Cardiac muscle cell (in vitro differentiated cells and primary cell): ENCODE measurements at regions not wholly inside any gene's neighbourhood (a gene's known extent, or its start where the extent isn't known, plus 50 kb on each side); places are given as distances from the start of the nearest gene placed in this dataset.

Experiments used
- DNase-seq, 2 donors: peaks; one replicate each; pipeline versions ENCODE4 v3.0.0 to v3.0.0-alpha.2; 2010 to 2017; ENCODE audit warnings: low read depth in 1 of 2, low spot score in 1 of 2
- H3K27ac ChIP-seq: fragments of 200-600 bp; sonication (generic); 2 replicates; pipeline ENCODE4 v1.5.1; 2016
- H3K27me3 ChIP-seq: fragments of 200-600 bp; sonication (generic); 2 replicates; pipeline ENCODE4 v1.6.0; 2016; ENCODE audit warnings: control low read depth
- H3K36me3 ChIP-seq: fragments of 200-600 bp; sonication (generic); 2 replicates; pipeline ENCODE4 v1.5.1; 2016; ENCODE audit warnings: control low read depth
- H3K4me1 ChIP-seq: fragments of 200-600 bp; sonication (generic); 2 replicates; pipeline ENCODE4 v1.8.1; 2017; ENCODE audit warnings: low read depth, mild to moderate bottlenecking, mixed run types
- H3K4me3 ChIP-seq: fragments of 200-600 bp; sonication (generic); 2 replicates; pipeline ENCODE4 v1.5.1; 2016; ENCODE audit warnings: mild to moderate bottlenecking
- H3K9me3 ChIP-seq: fragments of 200-600 bp; sonication (generic); 2 replicates; pipeline ENCODE4 v1.5.1; 2017; ENCODE audit warnings: low read depth, mild to moderate bottlenecking, control low read depth
- TF ChIP-seq, protein P1 (sequence below): IDR thresholded peaks from 2 replicates; pipeline ENCODE4 v1.5.1; 2012; ENCODE audit warnings: low read depth, mild to moderate bottlenecking, low read length

DNA sequence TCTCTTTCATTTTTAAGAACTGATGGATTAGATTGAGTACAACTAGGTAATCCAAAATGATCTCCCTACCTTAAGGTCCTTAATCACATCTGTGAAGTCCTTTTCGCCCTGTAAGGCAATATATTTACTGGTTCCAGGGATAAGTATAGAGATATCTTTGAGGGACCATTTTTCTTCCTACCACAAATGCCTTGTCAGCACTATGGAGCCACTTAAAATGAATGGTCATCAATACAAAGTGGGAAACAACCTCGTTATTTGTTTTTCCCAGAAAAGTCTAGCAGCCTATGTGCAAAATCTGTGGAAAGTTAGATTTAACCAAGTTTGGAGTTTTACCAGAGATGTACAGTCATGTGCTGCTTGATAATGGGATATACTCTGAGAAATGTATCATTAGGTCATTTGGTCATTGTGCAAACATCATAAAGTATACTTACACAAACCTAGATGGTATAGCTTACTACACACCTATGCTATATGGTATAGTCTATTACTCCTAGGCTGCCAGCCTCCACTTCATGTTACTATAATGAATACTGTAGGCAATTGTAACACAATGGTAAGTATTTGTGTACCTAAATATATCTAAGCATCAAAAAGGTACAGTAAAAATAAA is 366.2 kb upstream of the TMEM229A start:
- no peak overlapping the region for H3K27ac ChIP-seq
- H3K36me3 ChIP-seq = no peaks in the 10 kb centered on the region
- no peak for DNase-seq
- no peaks in the 10 kb centered on the region for H3K4me1 ChIP-seq
- TF ChIP-seq, protein P1, sequence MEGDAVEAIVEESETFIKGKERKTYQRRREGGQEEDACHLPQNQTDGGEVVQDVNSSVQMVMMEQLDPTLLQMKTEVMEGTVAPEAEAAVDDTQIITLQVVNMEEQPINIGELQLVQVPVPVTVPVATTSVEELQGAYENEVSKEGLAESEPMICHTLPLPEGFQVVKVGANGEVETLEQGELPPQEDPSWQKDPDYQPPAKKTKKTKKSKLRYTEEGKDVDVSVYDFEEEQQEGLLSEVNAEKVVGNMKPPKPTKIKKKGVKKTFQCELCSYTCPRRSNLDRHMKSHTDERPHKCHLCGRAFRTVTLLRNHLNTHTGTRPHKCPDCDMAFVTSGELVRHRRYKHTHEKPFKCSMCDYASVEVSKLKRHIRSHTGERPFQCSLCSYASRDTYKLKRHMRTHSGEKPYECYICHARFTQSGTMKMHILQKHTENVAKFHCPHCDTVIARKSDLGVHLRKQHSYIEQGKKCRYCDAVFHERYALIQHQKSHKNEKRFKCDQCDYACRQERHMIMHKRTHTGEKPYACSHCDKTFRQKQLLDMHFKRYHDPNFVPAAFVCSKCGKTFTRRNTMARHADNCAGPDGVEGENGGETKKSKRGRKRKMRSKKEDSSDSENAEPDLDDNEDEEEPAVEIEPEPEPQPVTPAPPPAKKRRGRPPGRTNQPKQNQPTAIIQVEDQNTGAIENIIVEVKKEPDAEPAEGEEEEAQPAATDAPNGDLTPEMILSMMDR = no peak
- H3K4me3 ChIP-seq = no peak overlapping the region
- no peaks in the 10 kb centered on the region for H3K9me3 ChIP-seq
- H3K27me3 ChIP-seq = no peaks in the 10 kb centered on the region

DNA sequence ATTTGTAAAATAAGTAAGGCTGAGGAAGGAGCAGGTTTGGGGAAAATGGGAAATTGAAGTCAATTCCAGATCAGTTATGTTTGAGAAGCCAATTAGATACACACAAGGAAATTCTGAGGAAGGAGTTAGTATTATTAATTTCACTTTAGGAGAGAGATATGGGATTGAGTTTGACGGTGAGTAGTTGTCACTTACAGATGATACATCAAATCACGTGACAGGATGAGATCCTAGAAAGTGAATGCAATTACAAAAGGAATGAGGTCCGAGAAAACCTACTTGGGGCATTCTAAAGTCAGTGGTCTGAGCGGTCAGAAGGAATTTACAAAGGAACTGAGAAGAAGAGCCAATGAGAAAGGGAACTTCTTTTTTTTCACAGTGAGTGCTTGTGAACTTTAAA is 364.3 kb upstream of the TMEM229A start:
- no peaks in the 10 kb centered on the region for H3K9me3 ChIP-seq
- H3K27me3 ChIP-seq = no peaks in the 10 kb centered on the region
- H3K27ac ChIP-seq = no peak overlapping the region
- TF ChIP-seq, protein P1 = no peak
- H3K36me3 ChIP-seq = no peaks in the 10 kb centered on the region
- H3K4me3 ChIP-seq = no peak overlapping the region
- no peak for DNase-seq
- H3K4me1 ChIP-seq = no peaks in the 10 kb centered on the region

DNA sequence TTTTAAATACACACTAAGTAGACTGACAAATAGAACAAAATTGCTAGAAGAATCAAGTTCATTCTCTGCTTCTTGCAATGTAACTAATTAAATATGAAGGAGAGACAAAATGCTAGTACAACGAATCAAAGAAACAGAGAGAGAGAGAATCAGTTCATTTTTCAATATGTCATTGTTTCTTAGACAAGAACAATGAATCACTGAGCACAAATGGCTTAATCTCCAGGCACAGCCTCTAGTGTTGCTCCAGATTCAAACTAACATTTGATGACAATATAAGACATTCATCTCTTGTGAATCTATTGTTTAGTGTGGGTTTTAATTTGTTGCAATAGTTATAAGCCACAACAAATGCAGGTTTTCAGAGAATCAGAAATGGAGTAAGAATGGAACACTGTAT is 357.4 kb upstream of the TMEM229A start:
- no peaks in the 10 kb centered on the region for H3K4me1 ChIP-seq
- no peak for DNase-seq
- TF ChIP-seq, protein P1 = no peak
- H3K27me3 ChIP-seq = no peaks in the 10 kb centered on the region
- no peak overlapping the region for H3K4me3 ChIP-seq
- no peak overlapping the region for H3K27ac ChIP-seq
- no peaks in the 10 kb centered on the region for H3K9me3 ChIP-seq
- H3K36me3 ChIP-seq = no peaks in the 10 kb centered on the region

DNA sequence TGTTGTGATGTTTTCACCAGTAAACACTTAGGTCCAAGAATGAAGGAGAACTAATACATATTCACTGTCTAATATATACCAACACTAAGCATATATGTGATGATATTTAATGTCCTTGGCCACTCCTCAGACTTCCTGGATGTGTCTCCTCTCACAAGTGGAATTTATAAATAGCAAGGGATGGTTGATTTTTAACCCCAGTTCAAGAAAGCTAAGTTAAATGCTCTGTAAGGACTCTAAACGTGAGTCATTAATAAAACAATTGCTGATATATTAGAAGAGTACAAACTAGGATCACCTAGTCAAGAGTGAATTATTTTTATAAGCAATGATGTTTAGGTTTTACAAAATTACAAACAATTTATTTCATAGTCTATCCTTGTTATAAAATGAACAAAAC is 355.9 kb upstream of the TMEM229A start:
- Histone ChIP-seq H3K27ac (no peak overlapping the region), H3K9me3 (no peaks in the 10 kb centered on the region), H3K4me1 (no peaks in the 10 kb centered on the region), H3K27me3 (no peaks in the 10 kb centered on the region), H3K36me3 (no peaks in the 10 kb centered on the region), H3K4me3 (no peak overlapping the region)
- TF ChIP-seq, protein P1 = no peak
- no peak for DNase-seq

DNA sequence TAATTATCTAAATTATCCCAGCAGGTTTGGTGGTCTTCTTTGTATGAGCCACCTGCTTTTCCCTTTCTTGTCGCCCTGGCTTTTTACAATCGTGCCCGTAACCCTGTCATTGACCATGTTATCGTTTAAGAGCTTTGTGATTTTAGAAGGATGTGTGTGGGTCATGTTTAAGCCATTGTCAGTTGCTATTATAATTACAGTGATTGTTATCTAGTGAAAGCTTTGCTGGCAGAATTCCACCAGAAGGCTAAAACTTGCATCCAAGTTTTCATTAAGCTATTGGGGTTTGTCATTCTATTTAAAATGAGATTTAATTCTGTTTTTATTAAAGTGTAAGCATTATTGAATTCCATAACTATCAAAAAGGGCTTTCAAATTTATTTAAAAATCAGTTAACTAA is 354.2 kb upstream of the TMEM229A start:
- H3K4me1 ChIP-seq = no peaks in the 10 kb centered on the region
- H3K4me3 ChIP-seq = no peak overlapping the region
- no peaks in the 10 kb centered on the region for H3K27me3 ChIP-seq
- no peaks in the 10 kb centered on the region for H3K9me3 ChIP-seq
- H3K27ac ChIP-seq = no peak overlapping the region
- H3K36me3 ChIP-seq = no peaks in the 10 kb centered on the region
- DNase-seq = no peak
- TF ChIP-seq, protein P1 = no peak

DNA sequence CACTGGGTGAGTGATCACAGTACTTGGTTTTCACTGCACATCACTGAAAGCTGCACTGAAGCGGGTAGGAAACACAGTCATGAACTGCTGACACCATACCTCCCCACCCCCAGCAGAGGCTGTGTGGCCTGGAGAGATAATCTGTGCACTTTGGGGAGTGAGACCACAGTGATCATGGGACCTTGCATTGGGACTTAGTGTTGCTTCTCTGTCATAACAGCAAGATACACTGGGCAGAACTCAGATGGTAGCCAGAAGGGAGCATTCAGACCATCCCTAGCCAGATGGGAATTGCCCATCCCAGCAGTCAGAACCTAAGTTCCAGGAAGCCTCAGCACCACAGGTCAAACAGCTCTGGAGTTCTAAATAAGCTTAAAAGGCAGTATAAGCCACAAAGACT is 346.4 kb upstream of the TMEM229A start:
- no peak overlapping the region for H3K4me3 ChIP-seq
- H3K27ac ChIP-seq = no peak overlapping the region
- no peaks in the 10 kb centered on the region for H3K27me3 ChIP-seq
- DNase-seq = no peak
- TF ChIP-seq, protein P1 = no peak
- H3K4me1 ChIP-seq = no peaks in the 10 kb centered on the region
- no peaks in the 10 kb centered on the region for H3K9me3 ChIP-seq
- H3K36me3 ChIP-seq = no peaks in the 10 kb centered on the region
